Activated T-cell treated with anti-CD3 and anti-CD28 coated beads, Interleukin-2, amount 50 U/mL, for 24 hours (primary cell): ENCODE measurements at regions not wholly inside any gene's neighbourhood (a gene's known extent, or its start where the extent isn't known, plus 50 kb on each side); places are given as distances from the start of the nearest gene placed in this dataset.

Experiments
- DNase-seq: peaks from one replicate; pipeline ENCODE4 v3.0.0-alpha.2; 2020
- H3K27ac Mint-ChIP-seq: 2 replicates; pipeline ENCODE4 v1.8.0; 2020; ENCODE audit warnings: mild to moderate bottlenecking, mixed read lengths
- H3K27me3 Mint-ChIP-seq: 2 replicates; pipeline ENCODE4 v1.8.0; 2020; ENCODE audit warnings: mixed read lengths
- H3K36me3 Mint-ChIP-seq: 2 replicates; pipeline ENCODE4 v1.8.0; 2020; ENCODE audit warnings: low read depth, mixed read lengths
- H3K4me1 Mint-ChIP-seq: 2 replicates; pipeline ENCODE4 v1.8.0; 2020; ENCODE audit warnings: low read depth, mixed read lengths
- H3K4me3 Mint-ChIP-seq: 2 replicates; pipeline ENCODE4 v1.8.0; 2020; ENCODE audit warnings: mild to moderate bottlenecking, moderate library complexity, mixed read lengths
- H3K9me3 Mint-ChIP-seq: 2 replicates; pipeline ENCODE4 v1.8.0; 2020; ENCODE audit warnings: mixed read lengths

GRCh38 chr16:54511222-54511731, 224.7 kb upstream of the IRX3 start:
- H3K4me1 Mint-ChIP-seq = no peaks in the 10 kb centered on the region

GRCh38 chr16:54510685-54511221, 224.2 kb upstream of the IRX3 start:
- Mint-ChIP-seq H3K9me3 (no peaks in the 10 kb centered on the region), H3K36me3 (no peaks in the 10 kb centered on the region), H3K27me3 (peaks cover 11% of the 10 kb centered on the region), H3K27ac (no peak overlapping the region), H3K4me1 (no peaks in the 10 kb centered on the region), H3K4me3 (no peak overlapping the region)
- DNase-seq = no peak

More at GRCh38 chr16:54511222-54511731, 224.7 kb upstream of the IRX3 start:
- H3K27ac Mint-ChIP-seq = no peak overlapping the region
- H3K4me3 Mint-ChIP-seq = no peak overlapping the region
- H3K36me3 Mint-ChIP-seq = no peaks in the 10 kb centered on the region
- H3K9me3 Mint-ChIP-seq = no peaks in the 10 kb centered on the region
- no peak for DNase-seq
- peaks cover 9% of the 10 kb centered on the region for H3K27me3 Mint-ChIP-seq

DNA sequence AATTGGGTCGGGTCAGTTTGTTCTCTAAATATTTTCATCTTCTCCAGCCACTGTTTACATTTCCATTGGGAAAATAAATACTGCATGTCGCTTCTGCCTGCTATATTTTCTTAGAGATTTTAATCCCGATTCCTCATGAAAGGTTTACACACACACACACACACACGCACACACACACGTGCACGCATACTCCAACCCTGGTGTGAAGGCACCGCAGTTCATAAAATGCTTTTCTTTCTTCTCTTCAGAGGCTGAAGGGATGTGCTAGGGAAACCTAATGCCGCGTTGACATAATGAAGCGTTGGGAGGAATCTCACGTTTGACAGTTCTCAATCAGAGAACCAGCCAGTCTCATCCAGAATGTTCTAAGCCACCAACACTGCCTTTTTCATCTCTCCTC, 222.9 kb upstream of the IRX3 start:
- H3K27me3 Mint-ChIP-seq = peaks cover 23% of the 10 kb centered on the region
- no peak overlapping the region for H3K27ac Mint-ChIP-seq
- no peaks in the 10 kb centered on the region for H3K36me3 Mint-ChIP-seq
- no peak for DNase-seq
- no peaks in the 10 kb centered on the region for H3K4me1 Mint-ChIP-seq
- H3K9me3 Mint-ChIP-seq = no peaks in the 10 kb centered on the region
- H3K4me3 Mint-ChIP-seq = no peak overlapping the region

GRCh38 chr16:54508351-54508750, 221.8 kb upstream of the IRX3 start:
- Mint-ChIP-seq H3K27ac (no peak overlapping the region), H3K9me3 (no peaks in the 10 kb centered on the region), H3K27me3 (peaks cover 34% of the 10 kb centered on the region), H3K4me3 (no peak overlapping the region), H3K4me1 (no peaks in the 10 kb centered on the region), H3K36me3 (no peaks in the 10 kb centered on the region)
- no peak for DNase-seq

DNA sequence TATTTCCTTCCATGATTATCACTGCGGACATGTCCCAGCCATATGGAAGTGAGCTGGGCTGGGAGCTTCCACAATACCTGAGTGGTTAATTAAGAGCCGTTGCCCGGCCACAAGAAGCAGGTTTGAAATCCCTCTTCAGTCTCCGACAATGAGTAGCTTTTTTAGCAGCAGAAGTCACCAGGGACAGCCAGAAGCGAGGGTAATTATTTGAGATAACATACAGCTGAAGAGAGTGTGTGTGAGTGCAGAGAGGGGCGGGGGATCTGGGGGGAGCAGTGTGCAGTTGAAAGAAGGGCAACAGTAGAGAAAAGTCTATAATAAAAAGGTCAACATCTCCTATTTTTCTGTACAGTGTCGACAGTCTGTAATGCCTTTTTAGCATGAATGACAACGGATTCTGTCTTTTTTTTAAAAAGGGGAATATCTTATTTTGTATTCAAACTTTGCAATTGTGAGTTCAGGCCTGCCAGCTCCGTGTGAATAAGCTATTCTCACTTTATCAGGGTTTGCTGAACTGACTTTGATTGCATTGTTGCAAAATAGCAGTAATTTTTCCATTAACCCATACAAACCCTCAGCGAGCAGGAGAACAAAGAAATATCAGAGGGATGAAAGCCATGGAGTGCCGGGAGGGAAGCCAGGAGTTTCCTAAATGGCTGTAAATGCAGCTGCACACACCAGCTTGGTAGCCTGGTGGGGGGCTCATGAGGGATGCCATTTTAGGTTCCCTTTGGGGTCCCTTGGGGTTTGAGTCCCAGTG, 220.3 kb upstream of the IRX3 start:
- H3K27ac Mint-ChIP-seq = no peak overlapping the region
- DNase-seq = no peak
- no peaks in the 10 kb centered on the region for H3K9me3 Mint-ChIP-seq
- no peaks in the 10 kb centered on the region for H3K4me1 Mint-ChIP-seq
- H3K27me3 Mint-ChIP-seq = peaks cover 39% of the 10 kb centered on the region
- no peaks in the 10 kb centered on the region for H3K36me3 Mint-ChIP-seq
- no peak overlapping the region for H3K4me3 Mint-ChIP-seq

DNA sequence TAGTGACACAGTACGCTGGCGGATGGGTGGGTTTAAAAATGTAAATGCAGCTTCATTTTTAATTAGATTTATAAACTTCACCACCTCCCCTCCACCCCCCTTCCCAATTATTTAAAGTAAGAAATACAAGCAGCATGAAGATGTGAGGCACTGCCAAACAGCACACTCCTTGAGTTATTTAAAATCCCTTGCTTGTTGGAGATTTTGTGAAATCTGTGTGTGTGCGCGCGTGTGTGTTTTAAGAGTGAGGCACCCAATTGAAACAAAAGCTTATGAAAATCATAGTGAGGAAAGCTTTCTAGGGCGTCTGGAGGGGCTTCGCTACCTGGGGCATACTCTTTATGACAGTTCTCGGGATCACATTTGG, 219.6 kb upstream of the IRX3 start:
- no peak overlapping the region for H3K4me3 Mint-ChIP-seq
- peaks cover 40% of the 10 kb centered on the region for H3K27me3 Mint-ChIP-seq
- no peaks in the 10 kb centered on the region for H3K36me3 Mint-ChIP-seq
- H3K9me3 Mint-ChIP-seq = no peaks in the 10 kb centered on the region
- no peaks in the 10 kb centered on the region for H3K4me1 Mint-ChIP-seq
- H3K27ac Mint-ChIP-seq = no peak overlapping the region
- DNase-seq = no peak

- Mint-ChIP-seq H3K27me3 (peaks cover 43% of the 10 kb centered on the region), H3K27ac (no peak overlapping the region), H3K36me3 (no peaks in the 10 kb centered on the region), H3K9me3 (no peaks in the 10 kb centered on the region), H3K4me1 (no peaks in the 10 kb centered on the region), H3K4me3 (no peak overlapping the region)
- no peak for DNase-seq
Observed at GRCh38 chr16:54505549-54506213, 219.1 kb upstream of the IRX3 start.

DNA sequence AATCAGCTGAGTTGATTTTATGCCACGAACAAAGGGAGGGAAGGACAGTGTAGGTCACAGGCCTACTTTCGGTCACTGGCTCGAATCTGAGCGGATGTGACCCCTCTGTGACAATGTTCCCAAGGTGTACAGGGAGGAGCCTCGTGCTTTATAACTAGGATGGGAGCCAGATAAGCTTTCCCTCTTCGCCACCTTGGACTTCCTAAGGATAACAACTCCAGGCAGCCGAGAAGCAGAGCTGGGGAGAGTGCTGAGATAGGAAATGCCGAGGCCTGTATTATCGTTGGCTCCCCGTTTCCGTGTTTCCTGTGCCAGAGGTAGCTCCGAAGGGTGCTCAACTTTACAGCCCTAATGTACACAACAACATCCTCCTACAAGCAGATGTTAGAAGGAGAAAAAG, 217.8 kb upstream of the IRX3 start:
- Mint-ChIP-seq H3K27me3 (peaks cover 45% of the 10 kb centered on the region), H3K27ac (no peak overlapping the region), H3K4me1 (no peaks in the 10 kb centered on the region), H3K4me3 (no peak overlapping the region), H3K9me3 (no peaks in the 10 kb centered on the region), H3K36me3 (no peaks in the 10 kb centered on the region)
- DNase-seq = no peak

DNA sequence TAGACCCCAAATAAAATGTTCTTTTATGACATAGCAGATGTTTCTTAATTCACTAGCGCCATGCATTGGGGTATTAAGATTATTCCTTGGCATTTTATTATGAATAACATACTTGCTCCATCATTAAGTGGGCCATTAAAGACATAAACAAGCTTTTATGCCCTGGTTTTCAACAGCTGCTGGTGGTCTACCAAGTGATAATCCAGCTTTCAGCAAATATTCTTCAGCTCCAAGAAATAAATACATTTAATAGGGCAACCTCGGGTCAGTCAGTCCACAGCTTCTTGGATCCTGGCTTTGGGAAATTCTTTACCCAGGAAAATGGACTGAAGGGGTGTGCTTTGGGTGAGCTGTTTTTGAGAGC, 217.3 kb upstream of the IRX3 start:
- Mint-ChIP-seq H3K4me3 (no peak overlapping the region), H3K27ac (no peak overlapping the region), H3K9me3 (no peaks in the 10 kb centered on the region), H3K36me3 (no peaks in the 10 kb centered on the region), H3K4me1 (no peaks in the 10 kb centered on the region), H3K27me3 (peaks cover 45% of the 10 kb centered on the region)
- no peak for DNase-seq

DNA sequence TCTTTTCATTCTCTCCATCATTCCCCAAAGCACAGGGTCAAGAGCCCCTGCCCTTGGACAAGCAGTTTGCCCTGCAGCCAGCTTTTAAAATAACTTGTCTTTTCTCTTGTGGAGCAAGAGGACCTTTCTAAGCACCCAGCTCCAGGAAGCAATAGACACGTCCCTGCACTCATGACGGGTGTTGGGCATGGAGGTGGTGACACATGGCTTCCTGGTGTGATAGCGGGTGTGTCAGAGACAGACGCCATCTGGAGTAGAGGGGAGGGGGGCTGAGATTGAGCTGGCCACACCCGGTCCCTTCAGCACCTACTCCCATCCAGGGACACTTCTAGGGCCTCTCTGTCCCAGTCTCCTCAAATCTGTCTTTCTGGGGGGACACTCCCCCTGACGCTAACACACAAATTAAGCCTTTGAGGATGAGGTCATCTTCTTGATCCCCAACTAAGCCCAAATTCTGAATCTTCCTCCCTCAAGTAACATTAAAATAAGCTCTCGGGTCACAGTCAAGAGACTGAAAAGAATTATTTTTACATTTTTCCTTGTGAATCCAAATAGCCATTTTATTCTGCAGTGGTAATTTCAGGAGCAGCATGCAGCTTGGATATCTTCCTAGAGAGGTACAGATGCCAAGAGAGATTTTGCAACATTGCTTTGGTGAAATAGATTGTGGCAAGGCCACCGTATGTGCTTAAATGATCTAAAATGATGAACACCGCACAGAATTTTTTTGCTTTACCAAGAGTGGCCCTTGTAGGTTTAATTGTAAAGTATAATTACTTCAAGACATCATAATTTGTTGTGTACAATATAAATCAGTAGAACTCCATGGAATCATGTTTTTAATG, 216.6 kb upstream of the IRX3 start:
- H3K36me3 Mint-ChIP-seq = no peaks in the 10 kb centered on the region
- H3K27ac Mint-ChIP-seq = no peak overlapping the region
- peaks cover 42% of the 10 kb centered on the region for H3K27me3 Mint-ChIP-seq
- H3K4me3 Mint-ChIP-seq = no peak overlapping the region
- H3K4me1 Mint-ChIP-seq = no peaks in the 10 kb centered on the region
- H3K9me3 Mint-ChIP-seq = no peaks in the 10 kb centered on the region
- no peak for DNase-seq

DNA sequence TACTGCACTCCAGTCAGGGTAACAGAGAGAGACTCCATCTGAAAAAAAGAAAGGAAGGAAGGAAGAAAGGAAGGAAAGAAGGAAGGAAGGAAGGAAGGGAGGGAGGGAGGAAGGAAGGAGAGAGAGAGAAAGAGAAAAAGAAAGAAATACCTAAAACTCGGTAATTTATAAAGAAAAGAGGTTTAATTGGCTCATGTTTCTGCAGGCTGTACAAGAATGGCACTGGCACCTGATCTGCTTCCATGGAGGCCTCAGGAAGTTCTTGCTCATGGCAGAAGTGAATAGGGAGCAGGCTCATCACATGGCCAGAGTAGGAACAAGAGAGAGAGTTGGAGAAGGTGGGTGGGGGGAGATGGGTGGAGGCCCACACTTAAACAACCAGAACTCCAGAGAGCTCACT, 215.2 kb upstream of the IRX3 start:
- Mint-ChIP-seq H3K9me3 (no peaks in the 10 kb centered on the region), H3K4me1 (no peaks in the 10 kb centered on the region), H3K27me3 (peaks cover 42% of the 10 kb centered on the region), H3K27ac (no peak overlapping the region), H3K4me3 (no peak overlapping the region), H3K36me3 (no peaks in the 10 kb centered on the region)
- no peak for DNase-seq

GRCh38 chr16:54493594-54493993, 207.0 kb upstream of the IRX3 start:
- no peak overlapping the region for H3K4me3 Mint-ChIP-seq
- H3K4me1 Mint-ChIP-seq = no peaks in the 10 kb centered on the region
- DNase-seq = no peak
- H3K27me3 Mint-ChIP-seq = peaks cover 3% of the 10 kb centered on the region
- no peaks in the 10 kb centered on the region for H3K36me3 Mint-ChIP-seq
- H3K27ac Mint-ChIP-seq = no peak overlapping the region
- H3K9me3 Mint-ChIP-seq = no peaks in the 10 kb centered on the region

DNA sequence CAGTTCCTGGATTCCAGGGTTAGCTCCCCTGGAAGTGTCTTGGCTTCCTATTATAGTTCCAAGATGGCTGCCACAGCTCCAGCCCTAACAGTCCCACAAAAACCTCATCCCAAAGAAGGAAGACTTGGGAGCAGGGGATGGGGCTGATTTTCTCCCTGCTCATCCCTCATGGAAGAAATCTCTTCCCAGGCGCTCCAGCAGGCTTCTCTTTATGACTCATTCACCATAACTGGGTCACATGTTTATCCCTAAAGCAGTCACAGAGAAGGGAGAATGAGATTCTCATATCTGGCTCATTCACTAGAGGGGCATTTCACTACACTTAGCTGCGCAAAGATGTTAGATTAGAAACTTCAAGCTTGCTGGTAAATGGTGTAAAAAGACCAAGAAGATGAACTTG, 206.5 kb upstream of the IRX3 start:
- H3K9me3 Mint-ChIP-seq = no peaks in the 10 kb centered on the region
- H3K36me3 Mint-ChIP-seq = no peaks in the 10 kb centered on the region
- peaks cover 3% of the 10 kb centered on the region for H3K27me3 Mint-ChIP-seq
- no peak overlapping the region for H3K27ac Mint-ChIP-seq
- DNase-seq = no peak
- H3K4me1 Mint-ChIP-seq = no peaks in the 10 kb centered on the region
- H3K4me3 Mint-ChIP-seq = no peak overlapping the region

- Mint-ChIP-seq H3K27ac (no peak overlapping the region), H3K9me3 (no peaks in the 10 kb centered on the region), H3K36me3 (no peaks in the 10 kb centered on the region), H3K4me3 (no peak overlapping the region), H3K4me1 (no peaks in the 10 kb centered on the region), H3K27me3 (peaks cover 2% of the 10 kb centered on the region)
- no peak for DNase-seq
Observed at GRCh38 chr16:54490112-54490488, 203.5 kb upstream of the IRX3 start.
